Muscle layer of colon (tissue), 2 donors: ENCODE measurements at regions not wholly inside any gene's neighbourhood (a gene's known extent, or its start where the extent isn't known, plus 50 kb on each side); places are given as distances from the start of the nearest gene placed in this dataset.

ENCODE experiments used
- H3K27ac ChIP-seq: one replicate; pipeline ENCODE4 v1.7.0; 2013; ENCODE audit warnings: low read depth, mild to moderate bottlenecking, low read length, moderate library complexity
- H3K27me3 ChIP-seq, 2 donors: one replicate each; pipeline ENCODE4 v1.7.0; 2013; ENCODE audit warnings: low read length in 2 of 2, mild to moderate bottlenecking in 2 of 2; ENCODE audit not compliant: insufficient read depth in 2 of 2, control insufficient read depth in 1 of 2
- H3K36me3 ChIP-seq: one replicate; pipeline ENCODE4 v1.7.0; 2013; ENCODE audit warnings: mild to moderate bottlenecking, low read length; ENCODE audit not compliant: insufficient read depth
- H3K4me1 ChIP-seq: one replicate; pipeline ENCODE4 v1.7.0; 2013; ENCODE audit warnings: mild to moderate bottlenecking, low read length; ENCODE audit not compliant: insufficient read depth
- H3K4me3 ChIP-seq, 2 donors: one replicate each; pipeline ENCODE4 v1.7.0; 2013; ENCODE audit warnings: low read length in 2 of 2, low read depth in 1 of 2, mild to moderate bottlenecking in 1 of 2, moderate library complexity in 1 of 2
- H3K9ac ChIP-seq: one replicate; pipeline ENCODE4 v1.7.0; 2013; ENCODE audit warnings: low read length
- H3K9me3 ChIP-seq: one replicate; pipeline ENCODE4 v1.7.0; 2013; ENCODE audit warnings: mild to moderate bottlenecking, low read length
- donor health status: abdominal sarcoma.
- donor health status: Adenocarcinoma of cecum.

DNA sequence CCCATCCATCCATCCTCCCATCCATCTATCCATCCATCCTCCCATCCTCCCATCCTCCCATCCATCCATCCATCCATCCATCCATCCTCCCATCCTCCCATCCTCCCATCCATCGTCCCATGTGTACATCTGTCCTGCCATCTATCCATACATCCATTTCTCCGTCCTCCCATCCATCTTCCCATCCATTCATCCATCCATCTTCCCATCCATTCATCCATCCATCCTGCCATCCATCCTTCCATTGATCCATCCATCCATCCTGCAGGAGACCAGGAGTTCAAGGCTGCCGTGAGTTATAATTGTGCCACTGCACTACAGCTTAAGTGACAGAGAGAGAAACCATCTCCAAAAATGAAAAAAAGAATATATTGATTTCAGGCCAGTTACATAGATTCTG, 356.5 kb downstream of the CDH26 start:
- no peaks in the 10 kb centered on the region for H3K9me3 ChIP-seq

GRCh38 chr20:60316476-60317158, 358.4 kb downstream of the CDH26 start:
- H3K9me3 ChIP-seq = no peaks in the 10 kb centered on the region
- no peak overlapping the region for H3K9ac ChIP-seq
- H3K36me3 ChIP-seq = no peaks in the 10 kb centered on the region
- H3K4me1 ChIP-seq = no peaks in the 10 kb centered on the region
- H3K27ac ChIP-seq = no peak overlapping the region
- no peaks in the 10 kb centered on the region for H3K27me3 ChIP-seq
- no peak overlapping the region for H3K4me3 ChIP-seq

More for the DNA sequence above, 356.5 kb downstream of the CDH26 start:
- Histone ChIP-seq H3K27ac (no peak overlapping the region), H3K4me1 (no peaks in the 10 kb centered on the region), H3K9ac (no peak overlapping the region), H3K4me3 (no peak overlapping the region), H3K27me3 (no peaks in the 10 kb centered on the region), H3K36me3 (no peaks in the 10 kb centered on the region)

DNA sequence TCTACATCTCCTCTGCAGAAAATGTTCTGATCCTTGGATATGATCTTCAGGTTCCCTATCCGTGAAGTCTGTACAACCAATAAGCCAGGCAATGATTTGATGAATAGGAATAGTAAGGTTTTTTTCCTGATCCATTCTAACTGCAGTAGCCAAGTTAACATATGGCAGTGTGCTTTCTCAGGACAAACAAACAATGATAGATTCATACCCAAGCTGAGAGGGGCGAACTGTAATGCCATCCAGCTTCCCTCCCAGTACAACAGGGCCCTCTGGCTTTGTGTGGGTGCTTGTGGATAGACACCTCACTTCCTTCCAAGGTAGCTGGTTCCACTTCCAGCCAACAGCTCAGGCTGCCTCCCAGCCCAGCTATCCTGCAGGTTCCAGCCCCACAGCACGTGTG, 359.2 kb downstream of the CDH26 start:
- Histone ChIP-seq H3K4me1 (no peaks in the 10 kb centered on the region), H3K27ac (no peak overlapping the region), H3K36me3 (no peaks in the 10 kb centered on the region), H3K27me3 (no peaks in the 10 kb centered on the region), H3K9me3 (no peaks in the 10 kb centered on the region), H3K4me3 (no peak overlapping the region), H3K9ac (no peak overlapping the region)

DNA sequence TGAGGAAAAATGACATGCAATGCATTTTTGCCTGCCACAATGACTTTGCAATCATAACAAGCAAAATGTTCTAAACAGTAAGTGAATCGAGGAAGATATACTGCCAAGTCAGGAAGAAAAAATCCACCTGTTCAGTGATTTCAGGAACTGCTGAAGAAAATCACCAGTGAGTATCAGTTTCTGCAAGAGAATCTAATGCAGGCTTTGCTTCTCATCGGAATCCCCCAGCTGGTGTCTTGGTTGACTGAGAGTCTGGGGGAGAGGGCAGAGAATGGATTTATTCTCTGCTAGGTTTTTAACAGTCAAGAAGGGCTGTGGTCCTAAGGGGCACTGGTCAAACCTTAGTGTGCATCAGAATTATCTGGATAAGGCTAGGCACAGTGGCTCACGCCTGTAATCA, 363.4 kb downstream of the CDH26 start:
- Histone ChIP-seq H3K36me3 (no peaks in the 10 kb centered on the region), H3K4me1 (no peaks in the 10 kb centered on the region), H3K4me3 (no peak overlapping the region)

GRCh38 chr20:60326821-60327220, 368.6 kb downstream of the CDH26 start:
- Histone ChIP-seq H3K4me3 (no peak overlapping the region), H3K9me3 (no peaks in the 10 kb centered on the region), H3K36me3 (no peaks in the 10 kb centered on the region), H3K27me3 (no peaks in the 10 kb centered on the region), H3K27ac (no peak overlapping the region), H3K9ac (no peak overlapping the region), H3K4me1 (no peaks in the 10 kb centered on the region)

More for the DNA sequence above, 363.4 kb downstream of the CDH26 start:
- Histone ChIP-seq H3K27ac (no peak overlapping the region), H3K9ac (no peak overlapping the region), H3K27me3 (no peaks in the 10 kb centered on the region), H3K9me3 (no peaks in the 10 kb centered on the region)

GRCh38 chr20:60327971-60328660, 369.9 kb downstream of the CDH26 start:
- Histone ChIP-seq H3K4me1 (no peaks in the 10 kb centered on the region), H3K36me3 (no peaks in the 10 kb centered on the region), H3K9me3 (no peaks in the 10 kb centered on the region), H3K27me3 (no peaks in the 10 kb centered on the region), H3K9ac (no peak overlapping the region), H3K27ac (no peak overlapping the region), H3K4me3 (no peak overlapping the region)

- Histone ChIP-seq H3K27me3 (no peaks in the 10 kb centered on the region), H3K4me1 (no peaks in the 10 kb centered on the region), H3K9ac (no peak overlapping the region), H3K9me3 (no peaks in the 10 kb centered on the region), H3K27ac (no peak overlapping the region), H3K36me3 (no peaks in the 10 kb centered on the region), H3K4me3 (no peak overlapping the region)
Measured at GRCh38 chr20:60330461-60330860, 372.2 kb downstream of the CDH26 start.

- no peak overlapping the region for H3K4me3 ChIP-seq
- H3K27me3 ChIP-seq = no peaks in the 10 kb centered on the region
- H3K9ac ChIP-seq = no peak overlapping the region
- no peaks in the 10 kb centered on the region for H3K4me1 ChIP-seq
- H3K27ac ChIP-seq = no peak overlapping the region
- no peaks in the 10 kb centered on the region for H3K36me3 ChIP-seq
- no peaks in the 10 kb centered on the region for H3K9me3 ChIP-seq
Measured at GRCh38 chr20:60331688-60332300, 373.6 kb downstream of the CDH26 start.

DNA sequence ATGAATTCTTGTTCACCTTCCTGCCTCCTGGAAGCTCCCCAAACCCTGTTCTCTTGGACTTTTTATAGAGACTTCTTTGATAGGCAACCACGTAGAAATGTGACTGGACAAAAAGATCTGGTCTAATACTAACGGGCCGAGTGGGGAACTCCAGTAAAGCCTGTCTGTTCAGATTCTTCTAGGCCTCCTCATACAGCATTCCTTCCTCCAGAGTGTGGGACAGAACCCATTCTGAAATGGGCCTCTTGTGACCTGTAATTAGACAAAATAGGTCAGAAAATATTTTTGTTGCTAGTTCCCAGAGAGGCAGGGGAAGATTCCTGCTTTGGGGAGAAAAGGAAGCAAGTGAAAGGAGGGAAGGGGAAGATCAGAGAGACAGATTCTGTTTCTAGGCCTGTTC, 374.3 kb downstream of the CDH26 start:
- H3K27me3 ChIP-seq = no peaks in the 10 kb centered on the region
- no peaks in the 10 kb centered on the region for H3K4me1 ChIP-seq
- H3K4me3 ChIP-seq = no peak overlapping the region
- no peak overlapping the region for H3K27ac ChIP-seq
- H3K9me3 ChIP-seq = no peaks in the 10 kb centered on the region
- H3K36me3 ChIP-seq = no peaks in the 10 kb centered on the region
- no peak overlapping the region for H3K9ac ChIP-seq

DNA sequence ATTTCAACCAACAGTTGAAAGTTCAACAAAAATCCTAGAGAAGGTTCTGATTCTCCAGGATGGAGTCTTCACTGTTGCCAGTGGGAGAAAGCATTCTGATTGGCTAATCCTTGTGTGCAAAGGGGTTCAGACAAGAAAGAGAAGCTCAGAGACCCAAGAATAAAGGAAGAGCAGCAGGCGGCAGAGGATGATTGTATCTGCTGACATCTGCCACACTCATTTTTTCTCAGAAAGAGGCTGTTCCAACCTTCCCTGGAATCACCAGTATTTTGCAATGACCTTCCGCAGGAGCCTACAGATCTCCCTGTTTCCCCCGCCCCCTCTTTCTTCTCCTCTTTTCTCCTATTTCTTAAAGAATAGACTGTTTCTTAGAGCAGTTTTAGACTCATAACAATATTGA, 376.7 kb downstream of the CDH26 start:
- H3K36me3 ChIP-seq = no peaks in the 10 kb centered on the region
- no peak overlapping the region for H3K27ac ChIP-seq
- no peak overlapping the region for H3K4me3 ChIP-seq
- no peaks in the 10 kb centered on the region for H3K4me1 ChIP-seq
- H3K9me3 ChIP-seq = no peaks in the 10 kb centered on the region
- no peaks in the 10 kb centered on the region for H3K27me3 ChIP-seq
- no peak overlapping the region for H3K9ac ChIP-seq

DNA sequence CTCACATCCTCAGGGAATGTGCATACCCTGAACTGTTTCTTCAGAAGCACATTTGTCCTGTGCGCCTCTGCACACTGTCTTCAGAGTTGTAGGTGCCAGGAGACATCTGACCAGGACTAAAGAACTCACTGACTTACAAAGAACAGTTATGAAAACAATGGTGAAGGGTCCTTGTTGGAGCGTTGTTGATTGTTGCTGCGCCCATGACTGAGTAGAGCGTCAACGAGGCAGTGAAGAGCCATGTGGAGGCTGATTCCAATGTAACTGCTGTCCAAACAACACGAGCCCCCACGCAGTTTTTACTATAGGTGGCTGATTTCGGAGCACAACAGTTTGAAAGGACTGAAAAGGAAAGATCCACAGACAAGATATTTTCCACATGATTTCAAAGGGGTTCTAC, 380.3 kb downstream of the CDH26 start:
- Histone ChIP-seq H3K36me3 (no peaks in the 10 kb centered on the region), H3K9me3 (no peaks in the 10 kb centered on the region), H3K4me3 (no peak overlapping the region), H3K4me1 (no peaks in the 10 kb centered on the region), H3K27me3 (no peaks in the 10 kb centered on the region), H3K27ac (no peak overlapping the region), H3K9ac (no peak overlapping the region)
